GM21825 (cell line): ENCODE measurements at regions not wholly inside any gene's neighbourhood (a gene's known extent, or its start where the extent isn't known, plus 50 kb on each side); places are given as distances from the start of the nearest gene placed in this dataset.
"Not testable (repeated sequence)": the region's sequence is repeated elsewhere in the genome, so short reads cannot be mapped to it uniquely, and the experiment has no call there.

ENCODE experiments used
- ATAC-seq: cut with Tn5 transposase; IDR thresholded peaks from one replicate; pipeline ENCODE4 v1.9.1; 2021; ENCODE audit warnings: mild to moderate bottlenecking, moderate library complexity; ENCODE audit not compliant: unreplicated experiment

DNA sequence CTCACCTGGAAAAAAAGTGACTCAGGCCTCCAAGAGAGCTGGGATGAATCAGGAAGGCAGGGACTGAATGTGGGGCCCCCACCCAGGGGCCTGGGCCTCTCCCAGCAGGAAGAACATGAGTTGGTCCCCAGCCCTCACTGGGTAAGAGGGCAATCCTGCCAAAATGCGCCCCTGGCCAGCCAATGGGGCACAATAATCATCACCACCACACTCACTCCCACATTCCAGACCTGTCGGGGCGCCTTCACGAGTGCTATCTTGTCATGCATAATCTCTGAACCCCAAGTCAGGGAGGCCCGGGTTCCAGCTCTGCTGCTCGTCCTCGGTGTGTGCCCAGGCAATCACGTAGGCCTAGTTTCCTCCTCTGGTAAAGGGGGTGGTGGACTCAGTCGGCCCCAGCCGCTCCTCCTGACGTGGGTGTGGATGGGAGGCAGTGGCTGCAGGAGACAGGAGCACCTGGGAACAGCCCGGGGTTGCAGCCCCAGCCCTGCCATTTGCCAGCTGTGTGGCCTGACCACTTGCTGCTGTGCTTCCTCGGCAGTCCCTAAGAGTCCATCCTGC, 115.1 kb downstream of the CYP26B1 start:
- ATAC-seq: no peak

DNA sequence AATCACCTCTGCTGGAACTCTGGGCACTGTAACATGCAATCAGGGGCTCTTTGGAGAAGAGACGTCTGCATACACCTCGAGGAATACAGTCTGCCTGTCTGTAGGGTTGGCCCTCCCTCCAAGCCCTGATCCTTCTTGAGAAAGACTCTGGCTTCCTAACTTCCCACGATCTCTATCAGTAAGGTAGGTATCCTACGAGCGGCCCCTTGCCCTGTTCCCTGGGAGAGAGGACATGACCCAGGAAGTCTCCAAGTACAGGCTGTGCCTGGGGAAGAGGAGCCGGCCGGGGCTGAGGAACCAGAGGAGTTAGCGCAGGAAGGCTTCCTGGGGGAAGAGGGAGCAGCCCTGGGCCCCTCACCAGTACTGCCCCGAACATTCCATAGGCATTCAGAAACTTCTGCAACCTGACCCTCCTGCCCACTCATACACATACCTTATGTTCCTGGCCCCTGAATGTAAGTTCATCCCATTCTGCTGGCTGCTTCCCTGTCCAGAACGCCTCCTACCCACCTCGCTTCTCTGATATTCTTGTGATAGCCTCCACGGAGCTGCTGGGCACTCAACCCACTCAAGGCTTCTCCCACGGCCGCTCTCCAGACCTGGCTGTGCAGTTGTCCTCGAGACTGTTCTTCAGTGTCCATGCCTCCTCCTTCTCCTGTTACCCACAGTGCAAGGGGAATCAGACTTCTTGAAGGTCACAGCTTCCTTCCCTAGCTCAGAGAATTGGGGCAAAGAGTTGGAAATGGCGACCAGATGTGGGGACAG, 116.1 kb downstream of the CYP26B1 start:
- no peak for ATAC-seq

DNA sequence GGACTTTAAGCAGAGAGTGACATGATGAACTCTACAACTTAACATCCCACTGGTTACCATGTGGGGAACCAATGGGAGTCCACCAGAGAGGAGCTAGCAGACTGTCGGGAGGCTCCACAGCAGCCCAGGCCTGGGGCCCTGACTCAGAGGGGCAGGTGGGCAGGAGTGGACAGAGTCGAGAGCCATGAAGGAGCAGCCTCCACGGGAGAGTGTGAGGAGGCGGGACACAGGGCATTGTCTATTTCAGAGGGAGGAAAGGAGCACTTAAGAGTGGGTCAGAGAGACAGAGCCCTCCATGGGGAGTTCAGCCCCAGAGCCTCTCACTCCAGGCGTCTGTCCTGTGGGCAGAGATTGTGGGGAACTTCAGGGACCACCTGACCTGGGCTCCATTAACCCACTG, 118.7 kb downstream of the CYP26B1 start:
- no peak for ATAC-seq

DNA sequence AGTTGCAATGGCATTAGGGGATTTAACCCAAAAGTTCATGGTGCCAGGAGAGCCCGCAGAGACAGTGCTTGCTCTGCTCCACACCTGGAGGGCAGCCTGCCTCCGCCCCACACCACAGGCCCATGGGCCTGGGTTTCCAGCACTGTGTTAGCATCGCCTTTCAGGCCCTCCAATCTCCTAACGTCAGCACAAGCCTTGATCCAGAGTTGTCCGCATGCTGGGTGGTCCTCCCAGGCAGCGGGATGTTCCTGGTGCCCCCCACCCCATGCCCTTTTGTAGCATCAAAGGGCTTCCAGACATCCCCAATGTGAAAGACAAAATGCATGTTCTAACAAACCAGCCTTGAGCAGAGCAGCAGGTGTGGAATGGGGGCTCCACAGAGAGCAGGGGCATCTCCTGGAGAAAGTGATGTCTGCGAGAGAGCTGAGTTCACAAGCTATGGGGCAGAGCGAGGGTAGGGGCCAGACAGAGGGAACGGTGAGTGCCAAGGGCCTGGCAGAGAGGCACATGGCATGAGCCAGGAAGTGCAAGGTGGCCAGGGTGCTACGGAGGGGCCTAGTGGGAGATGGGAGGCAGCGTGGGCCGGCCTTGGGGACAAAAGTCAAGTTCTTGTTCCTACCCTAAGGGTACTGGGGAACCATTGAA, 119.2 kb downstream of the CYP26B1 start:
- ATAC-seq: no peak

DNA sequence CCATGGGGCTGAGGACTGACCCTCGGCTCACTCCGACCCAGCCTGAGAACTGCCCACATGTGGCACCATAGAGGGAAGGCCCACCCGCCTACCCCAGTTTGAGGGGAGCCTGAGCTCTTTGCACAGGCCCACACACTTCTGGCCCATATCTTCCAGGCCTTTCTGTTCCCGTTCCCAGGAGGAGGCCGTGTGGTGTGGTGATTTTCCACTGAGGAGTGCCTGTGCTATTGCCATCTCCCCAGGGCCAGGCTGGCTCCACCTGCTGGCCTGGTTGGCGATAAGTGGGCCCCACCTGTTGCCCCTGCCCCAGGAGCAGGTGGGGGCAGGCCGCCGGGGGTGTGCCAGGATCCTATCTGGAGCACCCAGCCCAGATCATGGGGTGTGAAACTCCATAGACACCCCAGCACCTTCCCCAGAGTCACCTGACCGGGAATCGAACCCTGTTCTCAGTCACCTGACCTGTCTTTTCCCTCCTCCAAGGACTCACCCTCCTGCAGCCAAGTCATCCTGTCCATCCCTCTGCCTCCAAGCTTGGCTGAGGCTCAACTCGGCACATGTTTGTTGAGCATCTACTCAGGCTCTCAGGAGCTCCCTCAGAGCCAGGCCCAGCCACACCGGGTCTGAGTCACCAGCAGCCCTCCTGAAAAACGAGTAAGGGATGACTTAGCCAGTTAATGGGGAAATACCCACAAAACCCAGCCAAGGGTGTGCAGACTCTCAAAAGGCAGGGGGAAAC, 120.1 kb downstream of the CYP26B1 start:
- ATAC-seq: no peak

DNA sequence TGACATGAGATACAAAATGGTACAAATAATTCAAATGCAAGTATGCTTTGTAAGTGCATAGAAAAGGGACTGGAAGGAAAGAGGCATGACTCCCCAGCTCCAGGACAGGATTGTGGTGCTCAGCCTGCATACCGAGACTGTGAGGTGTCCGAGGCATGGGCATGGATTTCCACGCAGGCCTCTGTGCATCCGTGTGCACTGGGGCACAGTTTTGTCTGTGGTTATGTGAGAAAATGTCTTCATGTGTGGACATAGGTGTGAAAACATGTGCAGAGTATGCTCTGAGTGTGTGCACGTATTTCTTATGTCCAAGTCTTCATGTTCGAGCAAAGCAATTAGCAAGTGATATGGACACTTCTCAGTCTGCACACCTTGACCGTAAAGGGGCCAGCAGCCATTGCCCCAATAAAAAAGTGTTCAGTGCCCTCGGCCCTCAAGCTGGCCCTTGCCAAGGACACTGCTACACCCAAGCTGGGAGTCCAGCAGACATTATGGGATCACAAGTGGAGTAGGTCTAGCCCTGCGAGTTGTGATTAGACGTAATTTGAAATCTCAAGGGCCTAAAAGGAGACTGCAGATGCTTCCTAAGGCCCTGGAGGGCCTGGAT, 120.7 kb downstream of the CYP26B1 start:
- no peak for ATAC-seq

DNA sequence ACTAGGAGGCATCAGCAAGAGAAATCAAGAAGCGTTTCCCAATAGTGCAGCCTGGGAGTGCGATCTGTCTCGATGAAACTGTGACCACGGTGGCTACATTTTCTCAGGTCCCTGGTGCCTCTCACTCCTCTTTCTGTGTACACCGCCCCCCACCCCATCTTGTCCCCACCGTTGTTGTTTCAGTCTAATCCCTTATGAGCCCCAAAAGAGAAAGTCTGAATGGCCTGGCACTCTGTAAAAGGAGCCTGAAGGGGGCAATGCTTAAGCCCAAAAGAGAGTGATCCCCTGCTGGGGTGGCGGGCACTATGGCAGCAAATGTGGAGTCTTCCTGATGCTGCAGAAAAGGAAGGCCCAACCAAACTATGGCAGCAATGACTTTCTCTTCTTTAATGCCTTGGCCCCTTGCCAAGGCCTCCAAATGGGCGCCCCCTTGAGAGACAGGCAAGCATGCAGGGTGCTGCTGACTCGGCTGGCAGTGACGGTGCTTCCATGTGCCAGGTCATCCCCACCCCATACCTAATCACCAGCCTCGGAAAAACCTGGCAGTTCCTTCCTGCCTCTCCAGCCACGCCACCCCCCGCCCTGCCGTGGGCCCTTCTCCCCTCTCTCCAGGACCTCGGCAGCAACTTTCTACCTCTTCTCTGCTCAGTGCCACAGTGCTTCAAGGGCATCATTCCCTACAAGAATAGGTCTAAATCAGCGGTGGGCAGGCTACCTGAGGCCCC, 123.0 kb downstream of the CYP26B1 start:
- no peak for ATAC-seq

DNA sequence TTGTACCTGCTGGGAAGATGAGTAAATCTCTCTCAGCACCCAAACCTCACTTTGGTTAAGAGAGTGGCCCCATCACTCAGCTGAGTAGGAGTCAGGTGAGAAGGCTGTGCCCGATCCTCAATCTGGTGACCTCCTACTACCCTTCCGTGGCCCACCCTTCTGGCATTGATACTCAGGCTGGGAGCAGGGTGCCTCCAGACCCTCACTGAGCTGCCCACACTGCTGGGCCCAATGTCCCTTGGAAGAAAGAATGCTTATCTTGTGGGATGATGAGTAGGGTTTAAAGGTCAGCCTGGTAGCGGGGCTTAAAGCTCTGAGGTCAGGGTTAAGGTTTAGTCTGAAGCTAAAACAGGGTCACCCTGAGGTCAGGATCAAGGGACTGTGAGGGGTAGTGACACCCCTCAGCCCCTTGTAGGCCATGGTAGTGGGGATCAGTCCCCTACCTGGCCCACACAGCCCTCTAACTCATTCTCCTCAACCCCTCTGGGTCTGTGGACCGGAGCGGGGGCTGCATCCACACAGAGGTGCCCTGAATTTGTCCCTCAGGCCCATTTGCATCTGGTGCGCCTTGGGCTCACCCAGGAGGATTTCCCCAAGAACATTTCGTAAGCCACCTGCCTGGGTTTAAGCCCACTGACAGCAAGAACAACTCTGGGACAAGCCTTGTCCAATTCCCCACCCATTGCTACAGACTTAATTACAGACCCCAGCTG, 123.8 kb downstream of the CYP26B1 start:
- ATAC-seq: no peak

DNA sequence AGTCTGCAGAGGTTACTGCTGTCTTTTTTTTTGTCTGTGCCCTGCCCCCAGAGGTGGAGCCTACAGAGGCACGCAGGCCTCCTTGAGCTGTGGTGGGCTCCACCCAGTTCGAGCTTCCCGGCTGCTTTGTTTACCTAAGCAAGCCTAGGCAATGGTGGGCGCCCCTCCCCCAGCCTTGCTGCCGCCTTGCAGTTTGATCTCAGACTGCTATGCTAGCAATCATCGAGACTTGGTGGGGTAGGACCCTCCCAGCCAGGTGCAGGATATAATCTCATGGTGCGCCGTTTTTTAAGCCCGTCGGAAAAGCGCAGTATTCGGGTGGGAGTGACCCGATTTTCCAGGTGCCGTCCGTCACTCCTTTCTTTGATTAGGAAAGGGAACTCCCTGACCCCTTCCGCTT, 126.3 kb downstream of the CYP26B1 start:
- ATAC-seq: not testable (repeated sequence)

DNA sequence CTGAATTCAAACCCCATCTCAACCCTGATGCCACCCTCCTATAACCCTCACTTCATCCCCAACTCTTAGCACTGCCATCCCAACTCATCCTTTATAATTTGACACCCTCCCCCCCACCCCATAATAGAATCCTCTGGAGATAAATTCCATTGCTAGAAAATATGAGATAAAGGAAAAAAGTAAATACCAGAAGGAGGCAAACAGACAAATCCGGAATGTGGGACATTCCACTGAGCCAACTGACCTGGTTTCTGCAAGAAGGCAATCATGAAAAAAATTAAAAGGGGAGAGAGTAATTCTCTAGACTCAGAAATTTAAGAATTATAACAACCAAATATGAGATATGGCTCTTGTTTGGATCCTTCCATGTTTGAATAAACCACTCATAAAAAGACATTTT, 132.4 kb downstream of the CYP26B1 start:
- ATAC-seq: no peak

DNA sequence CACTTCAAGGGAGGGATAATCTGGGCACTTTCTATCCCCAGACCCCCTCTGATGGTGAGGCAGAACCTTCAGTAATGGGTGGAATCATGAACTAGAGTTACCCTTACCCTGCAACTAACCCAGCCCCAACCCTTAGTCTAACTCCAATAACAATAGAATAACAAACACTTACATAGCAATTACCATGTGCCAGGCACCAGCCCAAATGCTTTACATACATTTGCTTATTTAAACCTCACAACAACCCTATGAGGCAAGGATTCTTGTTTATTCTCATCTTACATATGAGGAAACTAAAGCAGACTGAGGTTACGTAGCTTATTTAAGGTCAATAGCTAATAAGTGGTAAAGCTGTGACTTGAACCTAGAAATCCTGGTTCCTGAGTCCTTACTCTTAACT, 132.8 kb downstream of the CYP26B1 start:
- no peak for ATAC-seq

DNA sequence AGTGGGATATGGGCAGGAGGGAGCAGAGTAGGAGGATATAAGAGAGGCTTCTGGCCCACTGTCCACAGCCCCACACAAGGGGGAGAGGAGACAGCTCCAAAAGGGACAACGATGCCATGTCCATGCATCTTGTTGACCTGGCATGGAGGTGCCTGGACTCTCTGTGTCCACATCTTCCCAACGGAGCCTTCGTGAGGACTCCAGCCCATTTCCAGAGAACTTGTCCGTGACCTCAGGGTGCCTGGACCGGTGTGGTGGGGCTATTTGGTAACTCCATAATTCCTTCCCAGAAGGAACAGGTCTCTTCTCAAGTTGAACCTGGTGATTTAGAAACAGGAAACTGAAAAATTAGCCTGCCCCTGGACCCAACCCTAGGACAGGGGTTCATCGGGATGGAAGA, 133.9 kb downstream of the CYP26B1 start:
- ATAC-seq: no peak

DNA sequence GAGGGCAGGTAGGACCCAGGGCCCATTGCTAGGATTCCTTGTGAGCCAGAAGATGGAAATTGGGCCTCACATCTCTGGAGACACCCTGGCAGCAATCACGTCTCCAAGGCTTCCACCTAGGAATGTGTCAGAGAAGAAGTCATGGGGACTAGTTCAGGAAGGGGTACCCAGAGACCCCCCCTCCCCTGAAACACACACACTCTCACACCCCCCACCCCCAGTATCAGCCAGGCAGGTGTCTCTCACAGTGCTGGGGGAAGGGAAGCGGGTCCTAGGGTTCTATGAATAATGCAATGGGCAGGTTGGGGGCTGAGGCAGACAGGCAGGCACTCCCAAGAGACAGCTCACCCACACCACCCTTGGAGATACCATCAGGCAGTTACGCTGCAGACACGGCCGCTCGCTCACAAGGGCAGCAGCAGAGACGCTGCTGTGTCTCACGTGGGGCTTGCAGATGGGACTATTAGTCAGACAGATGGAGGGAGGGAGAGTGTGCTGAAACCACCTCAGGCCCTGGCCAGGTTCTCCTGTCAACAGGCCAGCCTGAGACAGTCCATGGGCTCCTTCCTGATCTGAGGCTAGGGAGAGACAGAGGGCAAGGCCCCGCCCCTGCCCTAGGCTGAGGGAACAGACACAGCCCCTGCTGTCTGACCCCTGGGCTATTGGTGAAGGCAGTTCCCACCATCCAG, 134.6 kb downstream of the CYP26B1 start:
- ATAC-seq: no peak

DNA sequence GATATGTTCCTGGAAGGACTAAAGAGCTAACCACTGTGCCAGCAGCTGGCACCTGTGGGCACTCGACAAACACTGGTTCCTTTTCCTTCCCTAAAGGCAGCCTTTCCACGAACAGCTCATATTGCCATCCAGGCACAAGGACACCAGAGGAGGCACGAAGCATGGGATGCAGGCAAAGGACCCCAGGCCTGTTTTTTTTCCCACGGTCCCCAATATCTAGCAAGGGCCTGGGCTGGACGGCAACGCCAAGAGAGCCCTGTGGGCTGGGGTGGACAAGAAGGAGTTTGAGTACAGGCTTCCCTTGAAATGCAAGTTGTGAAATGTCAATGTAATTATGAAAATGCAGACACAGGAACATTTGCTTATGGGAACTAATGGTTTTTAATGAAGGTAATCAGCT, 135.9 kb downstream of the CYP26B1 start:
- ATAC-seq: no peak

DNA sequence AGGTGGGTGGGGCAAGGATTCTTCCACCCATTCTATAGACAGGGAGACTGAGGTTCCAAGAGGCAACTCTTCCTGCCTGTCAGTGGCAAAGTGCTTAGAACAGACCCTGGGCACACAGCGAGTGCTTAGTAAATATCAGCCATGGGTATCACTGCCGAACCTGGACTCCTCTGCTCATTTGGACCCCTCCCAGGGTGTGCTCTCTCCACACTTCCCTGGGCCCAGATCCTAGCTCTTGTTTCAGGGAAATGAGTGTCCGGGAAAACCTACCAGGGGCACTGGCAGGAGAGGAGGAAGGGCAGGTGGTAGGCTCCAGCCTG, 136.3 kb downstream of the CYP26B1 start:
- no peak for ATAC-seq

DNA sequence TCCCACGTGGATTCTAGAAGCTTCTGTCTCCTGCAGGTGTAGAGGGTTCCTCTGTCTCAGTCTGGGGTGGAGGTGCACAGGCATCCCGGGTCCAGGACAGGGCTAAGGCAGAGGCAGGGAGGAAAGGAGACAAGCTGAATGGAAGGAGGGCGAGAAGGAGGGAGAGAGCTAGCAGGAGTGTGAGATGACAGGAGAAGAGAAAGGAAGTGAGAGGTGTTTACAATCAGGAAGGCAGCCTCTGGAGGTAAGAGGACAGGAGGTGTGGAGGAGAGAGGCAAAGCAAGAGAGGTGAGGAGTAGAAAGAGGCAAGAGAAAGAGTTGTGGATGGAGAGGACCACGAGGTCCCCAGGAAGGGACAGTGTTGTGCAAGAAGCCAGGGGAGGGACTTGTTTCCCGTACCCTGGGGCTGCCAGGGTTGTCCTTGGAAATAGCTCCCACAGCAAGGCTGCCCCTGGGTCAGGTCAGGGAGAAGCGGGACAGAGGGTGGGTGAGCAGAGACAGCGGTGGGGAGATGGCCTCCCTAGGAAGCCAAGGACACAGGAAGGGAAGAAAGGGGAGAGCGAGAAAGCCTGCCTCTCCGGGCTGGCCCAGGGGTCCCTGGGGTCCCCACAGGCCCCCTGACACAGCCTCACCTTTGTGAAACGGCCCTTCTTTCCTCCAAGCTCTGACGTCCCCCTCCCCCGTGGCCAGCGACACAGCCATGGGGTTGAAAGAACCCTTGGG, 136.9 kb downstream of the CYP26B1 start:
- no peak for ATAC-seq

DNA sequence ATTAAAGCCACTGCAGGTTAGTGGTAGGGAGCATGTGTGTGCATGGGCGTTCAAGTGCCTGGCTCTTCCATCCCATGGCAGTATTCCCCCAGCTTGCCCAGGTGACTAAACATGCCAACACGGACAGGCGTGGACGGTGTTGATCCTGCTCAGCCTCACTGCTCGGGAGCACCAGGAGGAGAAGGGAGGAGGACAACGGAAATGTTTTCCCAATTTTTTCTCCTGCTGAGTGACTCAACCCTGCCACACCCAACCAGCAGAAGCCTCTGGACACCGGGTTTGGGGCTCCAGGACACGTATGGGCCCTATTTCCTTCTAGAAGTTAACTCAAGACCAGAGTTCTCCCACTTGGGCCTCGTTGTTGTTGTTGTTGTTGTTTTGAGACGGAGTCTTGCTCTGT, 139.1 kb downstream of the CYP26B1 start:
- ATAC-seq: no peak

DNA sequence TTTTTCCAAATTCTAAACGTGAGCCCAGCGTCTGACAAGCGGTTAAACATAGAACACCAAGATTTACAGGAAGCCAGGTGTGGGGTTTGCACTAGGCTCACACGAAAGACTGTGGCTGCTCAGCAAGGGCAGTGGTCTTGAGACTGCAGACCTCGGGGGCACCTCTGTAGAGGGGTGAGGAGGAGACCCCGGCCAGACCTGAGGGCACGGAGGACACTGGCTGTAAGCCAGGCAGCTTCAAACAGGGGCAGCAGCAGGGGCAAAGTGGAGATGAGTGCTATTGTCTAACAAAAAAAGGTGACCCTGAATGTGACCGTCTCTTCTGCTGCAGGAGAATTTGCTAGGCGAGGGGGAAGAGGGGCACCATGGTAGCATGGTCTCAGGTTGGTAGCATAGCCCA, 140.3 kb downstream of the CYP26B1 start:
- no peak for ATAC-seq

DNA sequence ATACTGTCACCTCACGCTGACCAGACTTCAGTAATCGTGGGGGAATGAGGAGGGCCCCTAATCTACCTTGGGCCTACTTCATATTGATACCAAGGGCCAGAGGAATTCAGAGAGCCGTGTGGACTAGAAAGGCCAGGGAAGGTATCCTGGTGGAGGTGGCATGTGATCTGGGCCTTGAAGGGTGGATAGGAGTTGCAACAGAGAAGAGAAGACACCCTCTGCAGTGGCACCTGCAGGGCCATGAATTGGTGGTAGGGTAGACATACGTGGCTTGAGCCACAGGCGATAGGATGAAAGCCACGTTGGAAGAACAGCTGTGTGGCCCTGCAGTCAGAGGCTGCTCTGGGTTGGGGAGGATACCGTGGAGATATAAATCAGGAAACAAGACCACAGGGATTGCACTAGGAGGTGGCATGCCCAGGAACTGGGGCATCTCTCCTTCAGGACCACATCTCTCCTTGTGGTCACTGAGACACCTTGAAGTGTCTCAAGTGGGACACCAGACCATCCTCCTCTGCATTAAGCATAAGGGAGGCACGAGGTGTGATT, 141.4 kb downstream of the CYP26B1 start:
- ATAC-seq: no peak
